ENCODE measurements at regions not wholly inside any gene's neighbourhood (a gene's known extent, or its start where the extent isn't known, plus 50 kb on each side); places are given as distances from the start of the nearest gene placed in this dataset.
"Not testable (repeated sequence)": the region's sequence is repeated elsewhere in the genome, so short reads cannot be mapped to it uniquely, and the experiment has no call there.

DNA sequence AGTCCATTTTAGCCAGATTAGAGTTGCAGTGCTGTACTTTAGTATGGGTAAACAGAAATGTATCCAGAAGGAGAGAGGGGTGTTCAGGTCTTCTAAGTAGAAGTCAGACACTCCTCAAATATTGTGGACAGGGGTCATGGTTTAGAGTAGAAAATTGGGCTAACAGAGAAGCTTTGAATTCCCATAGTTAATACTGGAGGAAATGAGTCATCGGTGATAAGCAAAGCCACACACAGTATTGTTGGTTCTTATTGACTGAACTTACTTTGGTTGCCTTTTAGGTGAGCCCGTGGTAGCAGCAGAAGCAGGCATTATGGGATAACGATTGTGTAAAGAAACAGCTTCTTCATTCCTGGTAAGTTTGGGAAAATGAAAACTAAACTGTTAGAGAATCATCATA, 66.7 kb upstream of the ERV3-1 start:
- not testable (repeated sequence) for H3K4me3 ChIP-seq (ENCODE audit: low read length); H3K4me1 ChIP-seq (ENCODE audit: insufficient read depth, low read length); H3K27me3 ChIP-seq (ENCODE audit: insufficient read depth, low read length); H3K9me3 ChIP-seq (ENCODE audit: low read depth, low read length)

GRCh38 chr7:65071854-65072431, 65.5 kb upstream of the ERV3-1 start:
- H3K27me3 ChIP-seq (ENCODE audit: insufficient read depth, low read length); H3K4me1 ChIP-seq (ENCODE audit: insufficient read depth, low read length); H3K4me3 ChIP-seq (ENCODE audit: low read length); H3K9me3 ChIP-seq (ENCODE audit: low read depth, low read length): not testable (repeated sequence)

GRCh38 chr7:65069476-65069875, 63.0 kb upstream of the ERV3-1 start:
- not testable (repeated sequence) for H3K4me3 ChIP-seq (ENCODE audit: low read length); H3K9me3 ChIP-seq (ENCODE audit: low read depth, low read length); H3K4me1 ChIP-seq (ENCODE audit: insufficient read depth, low read length); H3K27me3 ChIP-seq (ENCODE audit: insufficient read depth, low read length)

GRCh38 chr7:65062566-65062965, 56.1 kb upstream of the ERV3-1 start:
- not testable (repeated sequence) for H3K4me1 ChIP-seq (ENCODE audit: insufficient read depth, low read length); H3K9me3 ChIP-seq (ENCODE audit: low read depth, low read length); H3K27me3 ChIP-seq (ENCODE audit: insufficient read depth, low read length); H3K4me3 ChIP-seq (ENCODE audit: low read length)

DNA sequence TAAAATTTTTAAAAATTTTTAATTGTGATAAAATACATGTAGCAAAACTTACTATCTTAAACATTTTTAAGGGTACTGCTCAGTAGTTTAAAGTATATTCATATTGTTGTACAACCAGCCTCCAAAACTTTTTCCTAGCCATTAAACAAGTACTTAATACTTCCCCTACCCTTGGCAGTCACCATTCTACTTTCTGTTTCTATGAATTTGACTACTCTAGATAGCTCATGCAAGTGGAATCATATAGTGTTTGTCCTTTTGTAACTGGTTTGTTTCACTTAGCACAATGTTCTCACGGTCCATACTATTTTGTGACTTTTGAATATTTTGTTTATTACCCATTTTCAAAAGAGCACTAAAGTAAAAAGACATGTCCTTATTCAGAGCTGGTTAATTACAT, 52.8 kb upstream of the ERV3-1 start:
- H3K9me3 ChIP-seq (ENCODE audit: low read depth, low read length); H3K27me3 ChIP-seq (ENCODE audit: insufficient read depth, low read length); H3K4me1 ChIP-seq (ENCODE audit: insufficient read depth, low read length); H3K4me3 ChIP-seq (ENCODE audit: low read length): not testable (repeated sequence)

Measured in mononuclear cell (primary cell).